AG20443 (cell line): ENCODE measurements at regions not wholly inside any gene's neighbourhood (a gene's known extent, or its start where the extent isn't known, plus 50 kb on each side); places are given as distances from the start of the nearest gene placed in this dataset.
"Not testable (repeated sequence)": the region's sequence is repeated elsewhere in the genome, so short reads cannot be mapped to it uniquely, and the experiment has no call there.

Experiments used
- DNase-seq: peaks from one replicate; pipeline ENCODE4 v3.0.0; 2012; ENCODE audit warnings: low spot score, mixed read lengths

GRCh38 chr3:137116619-137117018, 158.8 kb downstream of the IL20RB start:
- DNase-seq = no peak

GRCh38 chr3:137121704-137122314, 164.0 kb downstream of the IL20RB start:
- peak; percentile 36 for DNase-seq

GRCh38 chr3:137131081-137131480, 173.3 kb downstream of the IL20RB start:
- no peak for DNase-seq

- DNase-seq = no peak
Observed at GRCh38 chr3:137134431-137134830, 176.6 kb downstream of the IL20RB start.

- DNase-seq = no peak
Observed at GRCh38 chr3:137148406-137148805, 190.6 kb downstream of the IL20RB start.

GRCh38 chr3:137148917-137149316, 191.1 kb downstream of the IL20RB start:
- no peak for DNase-seq

GRCh38 chr3:137150825-137151224, 193.0 kb downstream of the IL20RB start:
- no peak for DNase-seq

- DNase-seq = not testable (repeated sequence)
Observed at GRCh38 chr3:137153046-137153445, 195.3 kb downstream of the IL20RB start.

GRCh38 chr3:137163241-137163871, 205.6 kb downstream of the IL20RB start:
- DNase-seq = no peak

GRCh38 chr3:137163958-137164357, 206.2 kb downstream of the IL20RB start:
- DNase-seq = no peak

GRCh38 chr3:137165117-137165806, 207.5 kb downstream of the IL20RB start:
- peak; percentile 21 for DNase-seq

- DNase-seq = no peak
Observed at GRCh38 chr3:137171834-137172603, 214.2 kb downstream of the IL20RB start.

GRCh38 chr3:137172728-137173127, 214.9 kb downstream of the IL20RB start:
- DNase-seq = no peak

- DNase-seq = no peak
Observed at GRCh38 chr3:137174514-137174913, 216.7 kb downstream of the IL20RB start.

- no peak for DNase-seq
Observed at GRCh38 chr3:137180220-137180619, 222.4 kb downstream of the IL20RB start.

- DNase-seq = peak; percentile 13
Observed at GRCh38 chr3:137191133-137191923, 233.5 kb downstream of the IL20RB start.

GRCh38 chr3:137191951-137192350, 234.2 kb downstream of the IL20RB start:
- no peak for DNase-seq

GRCh38 chr3:137194301-137194700, 236.5 kb downstream of the IL20RB start:
- DNase-seq = no peak

- not testable (repeated sequence) for DNase-seq
Observed at GRCh38 chr3:137198374-137198773, 240.6 kb downstream of the IL20RB start.

- DNase-seq = no peak
Observed at GRCh38 chr3:137199678-137200077, 241.9 kb downstream of the IL20RB start.

- DNase-seq = no peak
Observed at GRCh38 chr3:137201066-137201465, 243.3 kb downstream of the IL20RB start.

GRCh38 chr3:137202941-137203340, 245.2 kb downstream of the IL20RB start:
- no peak for DNase-seq
